SH-SY5Y (cell line): ENCODE measurements at regions not wholly inside any gene's neighbourhood (a gene's known extent, or its start where the extent isn't known, plus 50 kb on each side); places are given as distances from the start of the nearest gene placed in this dataset.

Experiments used
- GATA2 ChIP-seq: IDR thresholded peaks from 2 replicates; pipeline ENCODE4 v1.6.1; 2011; ENCODE audit warnings: mild to moderate bottlenecking, low read depth, low read length
- GATA3 ChIP-seq: IDR thresholded peaks from 2 replicates; pipeline ENCODE4 v1.6.1; 2011; ENCODE audit warnings: low read depth, mild to moderate bottlenecking, low read length, moderate library complexity

- TF ChIP-seq GATA3 (no peak), GATA2 (no peak)
These were observed 1390.7 kb downstream of the FAM181B start for GRCh38 chr11:81342966-81343365.
